ENCODE measurements at regions not wholly inside any gene's neighbourhood (a gene's known extent, or its start where the extent isn't known, plus 50 kb on each side); places are given as distances from the start of the nearest gene placed in this dataset.
"Not testable (repeated sequence)": the region's sequence is repeated elsewhere in the genome, so short reads cannot be mapped to it uniquely, and the experiment has no call there.

- no peak for DNase-seq (ENCODE audit: low read depth, low spot score)
Measured at GRCh38 chr16:88128556-88128955, 177.3 kb downstream of the BANP start.

DNA sequence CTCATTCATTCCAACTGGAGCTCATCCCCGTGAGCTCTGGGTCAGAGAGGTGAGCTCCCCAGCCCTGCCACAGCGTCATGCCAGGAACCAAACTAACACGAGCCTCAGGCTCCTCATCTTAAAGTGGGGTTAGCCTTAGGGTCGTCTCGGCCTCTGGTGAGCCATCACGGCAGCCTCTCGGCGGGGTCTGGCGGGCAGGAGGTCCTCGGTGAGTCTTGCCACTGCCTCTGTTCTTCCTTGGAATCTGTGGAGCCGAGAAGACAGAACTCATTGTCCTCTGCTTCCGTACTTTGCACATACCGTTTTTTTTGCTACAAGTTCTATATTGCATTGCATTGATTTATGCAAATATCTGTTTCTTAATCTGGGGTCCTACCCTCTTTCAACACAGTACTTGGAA lies 177.9 kb downstream of the BANP start:
- DNase-seq (ENCODE audit: low read depth, low spot score) = not testable (repeated sequence)

DNA sequence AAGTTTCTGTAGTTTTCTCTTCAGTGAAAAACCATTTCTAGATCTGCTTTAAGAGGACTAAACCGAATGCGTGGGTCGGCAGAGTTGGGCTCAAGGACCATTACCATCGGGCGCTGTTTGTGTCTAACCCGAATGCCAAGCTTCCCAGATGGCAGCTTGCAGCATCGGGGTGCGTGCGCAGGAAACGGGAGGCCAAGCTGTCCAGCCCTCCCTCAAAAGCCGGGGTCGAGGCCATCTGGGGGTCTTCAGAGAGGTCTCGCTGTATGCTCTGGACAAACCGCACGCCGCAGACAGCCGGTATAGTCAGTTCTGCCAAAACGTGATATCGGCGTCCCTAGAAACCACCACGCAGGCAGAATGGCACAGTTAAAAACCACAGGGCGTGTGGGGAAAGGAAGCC lies 178.8 kb downstream of the BANP start:
- no peak for DNase-seq (ENCODE audit: low read depth, low spot score)

GRCh38 chr16:88130681-88131080 lies 179.4 kb downstream of the BANP start:
- DNase-seq (ENCODE audit: low read depth, low spot score) = no peak

DNA sequence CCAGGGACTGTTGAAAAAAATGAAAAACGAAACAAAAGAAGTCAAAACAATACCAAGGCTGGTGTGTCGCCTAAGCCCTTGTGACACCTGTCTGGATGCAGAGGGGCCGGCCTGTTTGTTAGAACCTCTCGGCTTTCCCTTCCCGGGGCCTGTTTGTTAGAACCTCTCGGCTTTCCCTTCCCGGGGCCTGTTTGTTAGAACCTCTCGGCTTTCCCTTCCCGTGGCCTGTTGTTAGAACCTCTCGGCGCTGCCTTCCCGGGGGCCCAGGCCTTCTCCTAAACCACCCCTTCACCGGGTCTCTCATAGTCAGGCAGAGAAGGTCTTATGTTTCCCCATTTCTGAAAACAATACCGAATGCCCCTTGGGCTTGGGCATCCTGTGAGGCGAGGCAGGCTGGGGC lies 180.0 kb downstream of the BANP start:
- DNase-seq (ENCODE audit: low read depth, low spot score) = no peak

GRCh38 chr16:88131966-88132365 lies 180.7 kb downstream of the BANP start:
- DNase-seq (ENCODE audit: low read depth, low spot score) = no peak

GRCh38 chr16:88132836-88133506 lies 181.7 kb downstream of the BANP start:
- no peak for DNase-seq (ENCODE audit: low read depth, low spot score)

DNA sequence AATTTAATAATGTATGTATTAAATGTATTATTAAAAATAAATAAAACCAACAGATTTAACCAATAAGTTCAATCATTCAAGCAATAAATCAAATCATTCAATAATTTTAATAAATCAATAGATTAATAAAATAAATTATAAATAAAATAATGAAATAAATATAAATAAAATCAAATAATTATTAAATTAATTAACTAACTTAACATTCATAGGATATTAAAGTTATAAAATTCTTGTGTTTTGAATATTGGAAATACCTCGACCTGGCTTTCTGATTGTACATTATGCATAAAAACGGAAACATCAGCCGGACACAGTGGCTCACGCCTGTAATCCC lies 182.2 kb downstream of the BANP start:
- no peak for DNase-seq (ENCODE audit: low read depth, low spot score)

DNA sequence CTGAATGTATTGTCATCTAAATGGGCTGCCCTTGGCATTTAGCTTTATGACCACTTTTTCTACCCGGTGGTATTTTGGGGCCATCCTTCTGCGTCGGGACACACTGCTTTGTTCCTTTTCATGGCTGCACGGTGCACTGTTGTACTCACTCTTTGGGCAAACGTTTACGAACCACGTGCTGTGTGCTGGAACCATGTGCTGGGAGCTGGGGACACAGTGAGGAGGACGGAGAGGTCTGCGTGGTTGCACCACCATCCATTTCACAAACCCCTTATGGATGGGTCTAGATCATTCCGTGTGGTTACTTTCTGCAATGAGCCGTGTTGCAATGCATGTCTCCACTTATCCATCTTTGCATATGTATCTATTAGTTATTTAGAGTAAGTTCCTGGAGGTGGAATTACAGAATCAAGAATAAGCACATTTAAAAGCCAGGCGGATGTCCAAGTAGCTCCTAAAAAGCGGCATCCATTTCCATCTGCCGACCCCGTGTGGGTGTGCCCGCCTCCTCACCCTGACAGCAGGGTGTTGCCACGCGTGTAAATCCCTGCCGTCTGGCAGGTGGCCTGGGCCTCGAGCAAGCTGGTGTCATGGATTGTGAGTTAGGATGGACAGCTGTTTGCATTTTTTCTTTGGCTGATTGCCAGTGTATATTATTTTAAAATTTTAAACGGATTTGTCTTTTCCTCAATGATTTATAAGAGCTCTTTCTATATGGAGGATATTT lies 183.1 kb downstream of the BANP start:
- not testable (repeated sequence) for DNase-seq (ENCODE audit: low read depth, low spot score)

GRCh38 chr16:88134899-88135682 lies 183.9 kb downstream of the BANP start:
- DNase-seq (ENCODE audit: low read depth, low spot score) = not testable (repeated sequence)

GRCh38 chr16:88136211-88136713 lies 185.0 kb downstream of the BANP start:
- not testable (repeated sequence) for DNase-seq (ENCODE audit: low read depth, low spot score)

GRCh38 chr16:88136939-88137338 lies 185.7 kb downstream of the BANP start:
- DNase-seq (ENCODE audit: low read depth, low spot score) = not testable (repeated sequence)

GRCh38 chr16:88139141-88139540 lies 187.9 kb downstream of the BANP start:
- DNase-seq (ENCODE audit: low read depth, low spot score) = not testable (repeated sequence)

- not testable (repeated sequence) for DNase-seq (ENCODE audit: low read depth, low spot score)
Measured at GRCh38 chr16:88140195-88140594, 189.0 kb downstream of the BANP start.

DNA sequence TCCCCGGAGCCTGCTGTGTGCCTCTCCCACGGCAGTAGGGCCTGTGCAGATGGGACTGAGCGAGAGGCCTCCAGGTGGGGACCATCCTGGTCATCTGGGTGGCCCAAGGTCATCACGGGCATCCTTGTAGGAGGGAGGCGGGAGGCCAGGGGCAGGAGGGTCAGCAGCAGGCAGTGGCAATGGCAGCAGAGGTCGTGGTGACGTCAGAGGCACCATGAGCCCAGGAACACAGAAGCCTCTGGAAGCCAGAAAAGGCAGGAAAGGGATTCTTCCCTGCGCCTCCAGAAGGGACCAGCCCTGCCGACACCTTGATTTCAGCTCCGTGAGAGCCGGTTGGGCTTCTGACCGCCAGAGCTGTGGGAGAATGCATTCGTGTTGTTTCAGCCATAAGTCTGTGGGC lies 190.3 kb downstream of the BANP start:
- no peak for DNase-seq (ENCODE audit: low read depth, low spot score)

- not testable (repeated sequence) for DNase-seq (ENCODE audit: low read depth, low spot score)
Measured at GRCh38 chr16:88142056-88142935, 191.1 kb downstream of the BANP start.

DNA sequence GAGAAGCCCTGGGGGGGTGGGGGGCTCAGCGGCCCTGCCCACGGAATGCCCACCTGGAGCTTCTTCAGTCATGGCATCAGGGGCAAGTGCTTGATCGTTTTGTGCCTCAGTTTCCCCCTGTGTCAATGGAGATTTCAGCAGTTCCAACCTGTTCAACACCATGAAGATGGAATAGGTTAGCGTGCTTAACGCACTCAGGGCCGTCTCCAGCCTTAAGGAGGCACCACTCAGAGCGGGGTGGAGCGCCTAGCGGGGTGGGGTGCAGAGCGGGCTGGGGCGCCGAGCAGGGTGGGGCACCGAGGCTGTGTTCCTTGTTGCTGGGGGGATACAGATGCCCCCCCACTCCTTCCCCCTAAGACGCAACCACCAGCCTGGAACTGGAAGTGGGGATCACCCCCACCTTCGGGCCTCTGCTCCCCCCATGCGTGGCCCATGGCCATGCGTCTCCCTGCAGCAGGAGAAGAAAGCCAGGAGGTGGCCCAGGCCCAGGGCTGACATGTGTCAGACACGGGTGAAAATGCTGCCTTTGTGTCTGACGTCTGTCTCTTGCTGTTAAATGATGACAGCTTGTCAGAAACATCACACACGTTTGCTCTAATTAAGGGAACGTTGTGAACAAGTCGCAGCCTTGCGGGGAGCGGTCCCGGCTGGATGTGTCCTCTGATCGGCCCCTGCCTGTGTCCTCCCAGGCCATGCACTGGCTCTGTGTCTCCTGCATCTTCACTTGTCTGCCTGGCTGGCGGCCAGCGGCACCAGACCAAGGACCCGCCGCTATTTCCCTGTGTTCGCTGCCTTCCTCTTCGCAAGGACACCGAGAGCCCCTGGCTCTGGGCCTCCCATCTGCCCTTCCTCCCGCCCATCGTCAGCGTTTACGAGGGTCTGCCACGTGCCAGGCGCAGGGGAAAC lies 192.1 kb downstream of the BANP start:
- not testable (repeated sequence) for DNase-seq (ENCODE audit: low read depth, low spot score)

GRCh38 chr16:88144028-88144511 lies 192.8 kb downstream of the BANP start:
- DNase-seq (ENCODE audit: low read depth, low spot score) = no peak

DNA sequence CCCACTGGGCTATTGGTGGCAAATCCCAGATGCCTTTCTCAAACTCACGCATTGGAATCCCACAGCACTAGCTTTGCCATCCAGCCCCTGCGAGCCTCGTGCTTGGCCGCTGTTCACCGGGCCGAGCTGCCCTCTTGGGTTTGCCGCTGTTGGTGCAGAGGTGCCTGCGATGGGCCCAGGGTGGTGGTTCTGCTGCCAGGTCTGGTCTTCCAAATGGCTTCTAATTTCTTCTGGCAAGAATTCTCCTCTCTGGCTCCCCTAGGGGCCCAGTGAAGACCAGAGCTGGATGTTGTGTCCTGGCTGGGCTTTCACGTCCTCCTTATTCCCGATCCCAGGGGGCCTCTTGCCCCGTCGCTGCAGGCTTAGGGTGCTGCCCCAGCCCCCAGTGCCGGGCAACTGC lies 194.1 kb downstream of the BANP start:
- DNase-seq (ENCODE audit: low read depth, low spot score) = not testable (repeated sequence)
